IMR-90 (cell line): ENCODE measurements at regions not wholly inside any gene's neighbourhood (a gene's known extent, or its start where the extent isn't known, plus 50 kb on each side); places are given as distances from the start of the nearest gene placed in this dataset.

Experiments
- ATAC-seq: fragments of 200-7000 bp; cut with Tn5 transposase; 2 replicates; pipeline ENCODE4 v1.9.1; 2020; ENCODE audit warnings: low read depth, mild to moderate bottlenecking, moderate library complexity
- BruUV-seq: library from RNA; stranded (reverse); fragments of 400-500 nt; replicated peaks from 2 replicates; lab custom pipeline; 2021; lab: Mats Ljungman, UMichigan
- CTCF ChIA-PET: fragments of 300-600 bp; formaldehyde crosslinking; extraction: SDS; loops from one replicate; lab custom pipeline; 2021; ENCODE audit warnings: antibody characterized with exemption; lab: Yijun Ruan, JAX
- POLR2A ChIA-PET: fragments of 300-600 bp; sonication (Branson Sonifier 250); formaldehyde crosslinking; loops from one replicate; lab custom pipeline; 2022; ENCODE audit warnings: antibody characterized with exemption; ENCODE audit not compliant: unreplicated experiment; lab: Charles Lee
- DNase-seq: peaks from one replicate; pipeline ENCODE4 v3.0.0; 2013
- H2AFZ ChIP-seq: replicated peaks from 2 replicates; pipeline ENCODE3; 2013; ENCODE audit warnings: low read length, mild to moderate bottlenecking; ENCODE audit not compliant: poor library complexity
- H2AK5ac ChIP-seq: 2 replicates; pipeline ENCODE4 v1.6.1; 2013; ENCODE audit warnings: low read depth, low read length, inconsistent platforms
- H2AK9ac ChIP-seq: replicated peaks from 2 replicates; pipeline ENCODE3; 2013; ENCODE audit warnings: mild to moderate bottlenecking, low read depth, low read length, moderate library complexity; ENCODE audit not compliant: poor library complexity
- H2BK120ac ChIP-seq: 2 replicates; pipeline ENCODE4 v1.6.1; 2013; ENCODE audit warnings: low read depth, low read length, inconsistent platforms
- H2BK15ac ChIP-seq: 3 replicates; pipeline ENCODE4 v1.6.1; 2013; ENCODE audit warnings: low read depth, low read length, inconsistent platforms
- H2BK20ac ChIP-seq: 2 replicates; pipeline ENCODE4 v1.6.1; 2013; ENCODE audit warnings: low read depth, mild to moderate bottlenecking, inconsistent platforms, low read length, moderate library complexity
- H2BK5ac ChIP-seq: 2 replicates; pipeline ENCODE4 v1.6.1; 2013; ENCODE audit warnings: mild to moderate bottlenecking, low read depth, low read length, inconsistent platforms; ENCODE audit not compliant: poor library complexity, severe bottlenecking
- H3K14ac ChIP-seq: replicated peaks from 2 replicates; pipeline ENCODE4 v1.6.1; 2013; ENCODE audit warnings: low read depth, low read length, inconsistent platforms
- H3K18ac ChIP-seq: 2 replicates; pipeline ENCODE4 v1.6.1; 2013; ENCODE audit warnings: low read depth, low read length, control low read depth
- H3K23ac ChIP-seq: 2 replicates; pipeline ENCODE4 v1.6.1; 2013; ENCODE audit warnings: low read depth, low read length, inconsistent platforms
- H3K27ac ChIP-seq: 2 replicates; pipeline ENCODE4 v1.5.1; 2013; ENCODE audit warnings: mild to moderate bottlenecking, control low read depth, low read length; ENCODE audit not compliant: insufficient read depth
- H3K27me3 ChIP-seq: 2 replicates; pipeline ENCODE4 v1.6.1; 2013; ENCODE audit warnings: low read length; ENCODE audit not compliant: control insufficient read depth, insufficient read depth
- H3K36me3 ChIP-seq: 2 replicates; pipeline ENCODE4 v1.6.1; 2013; ENCODE audit warnings: low read length, mixed read lengths; ENCODE audit not compliant: control insufficient read depth, insufficient read depth
- H3K4ac ChIP-seq: 2 replicates; pipeline ENCODE4 v1.6.1; 2013; ENCODE audit warnings: low read depth, low read length, inconsistent platforms
- H3K4me1 ChIP-seq: 2 replicates; pipeline ENCODE4 v1.6.1; 2013; ENCODE audit warnings: low read length, mixed read lengths; ENCODE audit not compliant: control insufficient read depth, insufficient read depth
- H3K4me2 ChIP-seq: 2 replicates; pipeline ENCODE4 v1.6.1; 2013; ENCODE audit warnings: low read depth, mild to moderate bottlenecking, control low read depth, low read length, moderate library complexity
- H3K4me3 ChIP-seq: 2 replicates; pipeline ENCODE4 v1.5.1; 2013; ENCODE audit warnings: low read depth, mild to moderate bottlenecking, control low read depth, low read length, moderate library complexity; ENCODE audit not compliant: insufficient read depth
- H3K56ac ChIP-seq: 2 replicates; pipeline ENCODE4 v1.6.1; 2013; ENCODE audit warnings: low read length, inconsistent platforms; ENCODE audit not compliant: insufficient read depth; ENCODE audit errors: extremely low read depth
- H3K79me1 ChIP-seq, 2 experiments: 2 replicates each; pipeline ENCODE4 v1.6.1; 2013; ENCODE audit warnings: low read length in 2 of 2, inconsistent platforms in 1 of 2, low read depth in 1 of 2
- H3K9ac ChIP-seq: 2 replicates; pipeline ENCODE4 v1.6.1; 2013; ENCODE audit warnings: low read depth, low read length, control low read depth
- H3K9me1 ChIP-seq: 2 replicates; pipeline ENCODE4 v1.6.1; 2013; ENCODE audit warnings: low read length, inconsistent platforms; ENCODE audit not compliant: insufficient read depth
- H3K9me3 ChIP-seq: 2 replicates; pipeline ENCODE4 v1.6.1; 2013; ENCODE audit warnings: low read length; ENCODE audit not compliant: control insufficient read depth, insufficient read depth
- H4K20me1 ChIP-seq: 2 replicates; pipeline ENCODE4 v1.6.1; 2013; ENCODE audit warnings: low read length, inconsistent platforms; ENCODE audit not compliant: insufficient read depth
- H4K5ac ChIP-seq: 2 replicates; pipeline ENCODE4 v1.6.1; 2013; ENCODE audit warnings: mild to moderate bottlenecking, low read depth, low read length, control low read depth
- H4K8ac ChIP-seq, 2 experiments: 2 replicates each; pipeline ENCODE4 v1.6.1; 2013; ENCODE audit warnings: low read depth in 2 of 2, low read length in 2 of 2, control low read depth in 1 of 2, inconsistent platforms in 1 of 2
- H4K91ac ChIP-seq: 2 replicates; pipeline ENCODE4 v1.6.1; 2013; ENCODE audit warnings: low read depth, low read length, inconsistent platforms; ENCODE audit not compliant: insufficient read depth
- CTCF ChIP-seq: conservative IDR thresholded peaks from 2 replicates; pipeline ENCODE4 v1.5.1; 2012; ENCODE audit warnings: mild to moderate bottlenecking, low read depth, low read length, improper control_type of control experiment
- ELK1 ChIP-seq: fragments of 150-350 bp; IDR thresholded peaks from 2 replicates; pipeline ENCODE4 v1.6.1; 2016; ENCODE audit warnings: low read depth, mild to moderate bottlenecking, low read length, moderate library complexity, borderline replicate concordance
- FOS ChIP-seq: fragments of 150-350 bp; IDR thresholded peaks from 2 replicates; pipeline ENCODE4 v1.6.1; 2016; ENCODE audit warnings: low read depth, low read length
- MAZ ChIP-seq: IDR thresholded peaks from 2 replicates; pipeline ENCODE4 v1.6.1; 2012; ENCODE audit warnings: low read depth, mild to moderate bottlenecking, low read length, improper control_type of control experiment, moderate library complexity, borderline replicate concordance
- POLR2A ChIP-seq: IDR thresholded peaks from 2 replicates; pipeline ENCODE4 v1.6.1; 2012; ENCODE audit warnings: mild to moderate bottlenecking, low read depth, low read length
- RFX5 ChIP-seq: IDR thresholded peaks from 2 replicates; pipeline ENCODE4 v1.8.0; 2012; ENCODE audit warnings: low read depth, mild to moderate bottlenecking, low read length, moderate library complexity
- SMC3 ChIP-seq: fragments of 150-350 bp; IDR thresholded peaks from 2 replicates; pipeline ENCODE4 v1.6.1; 2016; ENCODE audit warnings: low read depth, mild to moderate bottlenecking, antibody characterized with exemption, low read length, moderate library complexity
- USF2 ChIP-seq: fragments of 150-350 bp; IDR thresholded peaks from 2 replicates; pipeline ENCODE4 v1.6.1; 2017; ENCODE audit warnings: mild to moderate bottlenecking, antibody characterized with exemption, low read length, low read depth
- WGBS, 2 experiments: methylation state at CpG; one replicate each; pipeline versions ENCODE4 v1.1.5 to v1.1.7; 2013; ENCODE audit warnings: missing lambda C conversion rate in 2 of 2; ENCODE audit not compliant: insufficient read length in 1 of 2; ENCODE audit errors: extremely low coverage in 2 of 2; 5-methylcytosine and 5-hydroxymethylcytosine counted together
- dilution Hi-C: fragments of 300-500 bp; cut with HindIII; formaldehyde crosslinking; loops from one replicate; pipeline ENCODE4 v1.14.3; 2018; ENCODE audit warnings: low sequenced_read_pairs; ENCODE audit not compliant: unreplicated experiment
- in situ Hi-C: fragments of 300-500 bp; cut with MboI; formaldehyde crosslinking; loops from 3 replicates; pipeline ENCODE4 v1.14.3; 2019; ENCODE audit warnings: low sequenced_read_pairs, inconsistent platforms, mixed read lengths
- intact Hi-C: fragments of 100-400 bp; cut with micrococcal nuclease; formaldehyde crosslinking; loops from 2 replicates; pipeline ENCODE4 v1.10.0; 2022

GRCh38 chr7:91752102-91752501 lies 128.4 kb downstream of the MTERF1 start:
- H2BK20ac ChIP-seq, result no peak overlapping the region
- H3K14ac ChIP-seq, result no peak overlapping the region
- H4K91ac ChIP-seq, result no peak overlapping the region
- H3K4ac ChIP-seq, result no peak overlapping the region
- H3K9me3 ChIP-seq, result no peaks in the 10 kb centered on the region
- no peak overlapping the region for H3K18ac ChIP-seq
- no TSS peak for BruUV-seq
- no peak overlapping the region for H4K8ac ChIP-seq
- no peak overlapping the region for H3K56ac ChIP-seq
- H4K20me1 ChIP-seq, result no peaks in the 10 kb centered on the region
- H3K23ac ChIP-seq, result no peak overlapping the region
- H3K27ac ChIP-seq, result no peak overlapping the region
- no peak overlapping the region for H2AFZ ChIP-seq
- dilution Hi-C loops (no loop called here), in situ Hi-C loops (no loop called here), intact Hi-C loops (no loop called here)
- no peak overlapping the region for H3K4me3 ChIP-seq
- CTCF ChIA-PET, result no interaction called here
- DNase-seq (no peak), ATAC-seq (no peak)
- no peaks in the 10 kb centered on the region for H3K4me1 ChIP-seq
- no peaks in the 10 kb centered on the region for H3K9me1 ChIP-seq
- H2BK15ac ChIP-seq, result no peak overlapping the region
- H2BK120ac ChIP-seq, result no peak overlapping the region
- no peak overlapping the region for H3K9ac ChIP-seq
- TF ChIP-seq ELK1, result no peak
- TF ChIP-seq MAZ, result no peak
- no peak for TF ChIP-seq USF2
- no peak for TF ChIP-seq POLR2A
- no peak for TF ChIP-seq RFX5
- TF ChIP-seq FOS, result no peak
- TF ChIP-seq SMC3, result no peak
- no peak for TF ChIP-seq CTCF
- no peak overlapping the region for H2BK5ac ChIP-seq
- WGBS, 2 experiments, result no CpG with 5 or more reads among the region's 1 CpG
- H3K79me1 ChIP-seq, result no peaks in the 10 kb centered on the region
- no peak overlapping the region for H3K4me2 ChIP-seq
- no peak overlapping the region for H4K5ac ChIP-seq
- H3K27me3 ChIP-seq, result no peaks in the 10 kb centered on the region; the same call in 1 of the 2 replicates
- no peak overlapping the region for H2AK9ac ChIP-seq
- H2AK5ac ChIP-seq, result no peak overlapping the region
- POLR2A ChIA-PET, result no interaction called here
- no peaks in the 10 kb centered on the region for H3K36me3 ChIP-seq
